HG02588 (cell line): ENCODE measurements at regions not wholly inside any gene's neighbourhood (a gene's known extent, or its start where the extent isn't known, plus 50 kb on each side); places are given as distances from the start of the nearest gene placed in this dataset.

Experiments used
- ATAC-seq: cut with Tn5 transposase; IDR thresholded peaks from one replicate; pipeline ENCODE4 v1.9.1; 2021; ENCODE audit warnings: mild to moderate bottlenecking, moderate library complexity; ENCODE audit not compliant: unreplicated experiment

- ATAC-seq, result no peak
Observed at GRCh38 chr4:63644396-63644795, 764.9 kb downstream of the TECRL start.

- no peak for ATAC-seq
Observed at GRCh38 chr4:63637270-63637669, 772.0 kb downstream of the TECRL start.

GRCh38 chr4:63632858-63633257 lies 776.4 kb downstream of the TECRL start:
- no peak for ATAC-seq

DNA sequence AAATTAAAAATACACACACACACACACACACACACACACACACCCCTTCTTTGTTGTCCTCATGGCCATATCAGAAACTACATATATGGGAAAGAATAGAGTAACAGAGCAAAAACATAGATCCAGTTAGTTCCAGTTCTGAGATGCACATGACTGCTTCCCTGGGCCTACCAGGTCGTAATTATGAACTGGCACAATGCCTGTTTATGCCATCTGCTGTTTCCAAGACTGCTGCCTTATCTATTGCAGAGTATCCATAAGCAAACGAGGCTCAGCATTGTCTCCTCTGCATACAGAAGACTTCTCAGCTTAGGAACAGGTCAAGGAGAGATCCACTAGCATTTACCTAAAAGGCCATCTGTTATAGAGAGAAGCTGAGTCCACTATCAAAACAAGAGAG lies 789.0 kb downstream of the TECRL start:
- no peak for ATAC-seq

DNA sequence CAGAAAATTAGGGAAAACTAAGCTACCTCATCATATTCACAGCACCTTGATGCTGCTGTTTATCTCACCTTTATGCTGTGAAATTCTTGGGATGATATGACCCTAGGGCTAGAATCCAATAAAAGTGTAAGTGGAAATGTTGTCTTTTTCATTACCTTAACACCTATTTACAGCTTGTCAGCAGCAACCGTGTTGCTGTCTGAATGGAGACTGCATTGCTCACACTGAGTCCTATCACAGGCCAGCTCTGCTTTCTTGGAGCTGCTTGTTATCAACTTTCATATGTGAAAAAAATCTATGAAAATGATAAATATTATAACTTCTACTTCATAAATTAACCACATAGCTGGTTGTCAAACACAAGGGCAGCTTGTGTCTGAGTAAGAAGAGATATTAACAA lies 789.5 kb downstream of the TECRL start:
- ATAC-seq, result no peak

GRCh38 chr4:63618883-63619718 lies 790.1 kb downstream of the TECRL start:
- no peak for ATAC-seq

DNA sequence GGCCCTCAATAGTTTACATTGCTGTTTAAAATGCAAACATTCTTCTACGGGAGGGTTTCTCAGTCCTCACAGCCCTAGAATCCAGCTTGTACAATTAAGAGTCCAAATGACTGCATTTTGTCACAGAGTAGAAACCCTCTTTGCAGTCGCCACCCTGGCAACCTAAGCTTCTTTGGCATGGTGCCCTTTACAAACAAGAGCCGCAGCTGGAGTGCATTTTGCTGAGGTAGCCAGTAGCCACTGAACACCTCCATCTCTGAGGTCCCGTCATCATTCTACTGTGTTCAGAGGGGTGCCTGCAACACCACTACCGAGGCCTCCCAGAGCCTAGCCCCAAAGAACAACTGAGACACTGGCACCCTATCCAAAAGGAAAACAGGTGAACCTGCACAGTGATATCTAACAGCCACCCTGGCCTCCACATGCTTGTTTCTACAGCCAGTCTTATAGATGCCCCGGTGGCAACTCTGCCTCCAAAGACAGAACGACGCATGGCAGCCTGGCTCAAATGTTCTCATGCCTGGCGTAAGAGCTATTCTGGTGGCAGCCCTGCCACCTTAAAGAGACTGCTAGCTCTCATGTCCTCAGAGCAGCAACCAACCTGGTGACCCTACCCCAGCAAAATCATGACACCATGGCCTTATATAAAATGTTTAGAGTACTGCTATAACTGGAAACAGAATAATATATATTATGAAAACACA lies 801.9 kb downstream of the TECRL start:
- ATAC-seq, result no peak

GRCh38 chr4:63589796-63590195 lies 819.5 kb downstream of the TECRL start:
- no peak for ATAC-seq

DNA sequence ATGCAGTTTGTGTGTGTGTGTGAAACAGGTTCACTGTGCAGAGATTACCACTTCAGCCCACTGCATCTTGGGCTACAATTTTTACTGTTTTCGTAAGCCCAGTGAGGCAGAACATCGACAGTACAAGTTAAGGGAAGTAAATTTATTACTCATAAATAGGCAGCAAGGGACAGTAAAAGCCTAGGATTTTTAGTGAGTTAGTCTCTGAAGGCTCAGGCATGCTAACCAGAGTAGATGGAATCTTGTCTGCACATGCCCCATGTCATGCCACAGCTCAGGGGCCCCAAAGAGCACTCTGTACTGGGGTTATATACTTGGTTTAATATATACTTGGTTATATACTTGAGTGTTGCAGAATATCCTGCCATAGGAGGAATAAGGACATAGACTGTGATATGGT lies 825.7 kb downstream of the TECRL start:
- no peak for ATAC-seq

- no peak for ATAC-seq
Observed at GRCh38 chr4:63583007-63583406, 826.2 kb downstream of the TECRL start.

- no peak for ATAC-seq
Observed at GRCh38 chr4:63580796-63581475, 828.3 kb downstream of the TECRL start.

DNA sequence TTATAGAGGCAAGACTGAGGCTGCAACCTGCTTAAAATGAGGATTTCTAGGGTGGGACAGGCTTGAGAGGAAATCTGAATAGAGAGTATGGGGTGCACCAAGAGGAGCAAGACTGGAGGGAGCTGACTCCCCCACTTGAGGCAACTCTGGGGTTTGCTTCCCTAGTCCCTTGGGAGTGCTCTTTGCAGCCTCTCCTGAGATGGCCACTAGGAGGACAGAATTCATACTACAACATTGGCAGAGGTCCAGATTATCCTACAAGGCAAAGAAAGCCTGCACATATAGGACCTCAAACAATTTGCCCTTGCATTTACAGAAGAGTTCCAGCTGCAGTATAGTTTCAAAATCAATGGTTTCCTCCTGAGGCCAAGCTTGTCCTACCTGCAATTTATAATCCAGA lies 830.9 kb downstream of the TECRL start:
- no peak for ATAC-seq

DNA sequence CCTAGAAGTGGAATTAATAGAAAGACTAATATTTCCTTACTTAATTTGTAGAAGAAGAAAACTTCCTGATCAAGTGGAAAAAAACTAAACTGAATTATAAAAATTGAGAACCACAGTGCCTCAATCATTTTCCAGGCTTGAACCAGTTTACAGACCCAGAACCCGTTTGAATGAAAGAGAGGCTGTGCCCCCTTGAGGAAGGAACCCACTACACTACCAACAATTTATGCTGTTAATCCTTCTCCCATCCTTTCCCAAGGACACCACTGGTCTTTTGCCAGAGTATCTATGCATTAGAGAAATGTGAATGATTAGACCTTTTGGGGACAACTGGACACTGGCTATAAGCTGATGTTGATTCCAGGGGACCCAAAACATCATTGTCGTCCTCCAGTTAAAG lies 842.6 kb downstream of the TECRL start:
- no peak for ATAC-seq

GRCh38 chr4:63563288-63564014 lies 845.8 kb downstream of the TECRL start:
- no peak for ATAC-seq

DNA sequence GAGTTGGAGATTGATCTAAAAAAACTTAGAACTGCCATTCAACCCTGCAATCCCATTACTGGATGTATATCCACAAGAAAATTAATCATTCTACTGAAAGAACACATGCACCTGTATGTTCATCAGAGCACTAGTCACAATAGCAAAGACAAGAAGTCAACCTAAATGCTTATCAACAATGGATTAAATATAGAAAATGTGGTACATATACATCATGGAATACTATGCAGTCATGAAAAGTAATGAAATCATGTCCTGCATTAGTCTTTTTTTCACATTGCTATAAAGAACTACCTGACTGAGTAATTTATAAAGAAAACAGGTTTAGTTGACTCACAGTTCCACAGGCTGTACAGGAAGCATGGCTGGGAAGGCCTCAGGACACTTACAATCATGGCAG lies 850.5 kb downstream of the TECRL start:
- ATAC-seq, result no peak

DNA sequence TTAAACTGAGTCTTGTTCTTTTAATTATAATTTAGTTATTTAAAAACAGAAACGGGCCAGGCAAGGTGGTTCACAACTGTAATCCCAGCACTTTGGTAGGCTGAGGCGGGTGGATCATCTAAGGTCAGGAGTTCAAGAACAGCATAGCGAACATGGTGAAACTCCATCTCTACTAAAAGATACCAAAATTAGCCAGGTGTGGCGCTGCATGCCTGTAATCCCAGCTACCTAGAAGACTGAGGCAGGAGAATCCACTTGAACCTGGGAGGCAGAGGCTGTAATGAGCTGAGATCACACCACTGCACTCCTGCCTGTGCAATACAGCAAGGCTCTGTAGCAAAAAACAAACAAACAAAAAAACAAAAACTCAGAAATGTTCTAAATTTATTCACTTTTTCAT lies 852.9 kb downstream of the TECRL start:
- ATAC-seq, result no peak

DNA sequence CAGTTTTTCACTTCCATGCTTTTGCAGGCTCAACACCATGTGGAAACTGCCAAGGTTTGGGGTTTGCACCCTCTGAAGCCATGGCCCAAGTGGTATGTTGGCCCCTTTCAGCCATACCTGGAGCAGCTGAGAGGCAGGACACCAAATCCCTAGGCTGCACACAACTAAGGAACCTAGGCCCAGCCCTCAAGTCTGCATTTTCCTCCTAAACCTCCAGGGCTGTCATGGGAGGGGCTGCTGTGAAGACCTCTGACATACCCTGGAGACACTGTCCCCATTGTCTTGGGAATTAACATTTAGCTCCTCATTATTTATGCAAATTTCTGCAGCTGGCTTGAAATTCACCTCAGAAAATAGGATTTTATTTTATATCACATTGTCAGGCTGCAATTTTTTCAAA lies 856.1 kb downstream of the TECRL start:
- no peak for ATAC-seq

DNA sequence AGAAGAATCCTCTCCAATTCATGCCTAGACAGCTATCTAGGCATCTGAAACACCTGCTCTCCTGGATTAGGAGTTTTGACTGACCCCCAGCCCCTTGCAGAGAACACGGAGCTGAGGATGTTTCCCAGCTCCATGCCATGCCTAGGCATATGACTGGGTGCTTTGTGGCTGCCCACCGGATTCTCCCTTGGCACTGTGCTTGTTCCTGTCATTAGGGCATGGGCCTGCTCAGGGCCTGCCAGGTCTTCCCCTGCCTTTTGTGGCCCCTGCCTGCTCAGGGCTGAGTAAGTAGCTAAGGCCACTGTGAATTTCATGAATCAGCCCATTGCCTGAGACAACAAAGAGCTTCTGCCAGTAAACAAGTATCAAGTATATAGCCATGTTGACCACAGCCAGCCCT lies 867.4 kb downstream of the TECRL start:
- no peak for ATAC-seq

DNA sequence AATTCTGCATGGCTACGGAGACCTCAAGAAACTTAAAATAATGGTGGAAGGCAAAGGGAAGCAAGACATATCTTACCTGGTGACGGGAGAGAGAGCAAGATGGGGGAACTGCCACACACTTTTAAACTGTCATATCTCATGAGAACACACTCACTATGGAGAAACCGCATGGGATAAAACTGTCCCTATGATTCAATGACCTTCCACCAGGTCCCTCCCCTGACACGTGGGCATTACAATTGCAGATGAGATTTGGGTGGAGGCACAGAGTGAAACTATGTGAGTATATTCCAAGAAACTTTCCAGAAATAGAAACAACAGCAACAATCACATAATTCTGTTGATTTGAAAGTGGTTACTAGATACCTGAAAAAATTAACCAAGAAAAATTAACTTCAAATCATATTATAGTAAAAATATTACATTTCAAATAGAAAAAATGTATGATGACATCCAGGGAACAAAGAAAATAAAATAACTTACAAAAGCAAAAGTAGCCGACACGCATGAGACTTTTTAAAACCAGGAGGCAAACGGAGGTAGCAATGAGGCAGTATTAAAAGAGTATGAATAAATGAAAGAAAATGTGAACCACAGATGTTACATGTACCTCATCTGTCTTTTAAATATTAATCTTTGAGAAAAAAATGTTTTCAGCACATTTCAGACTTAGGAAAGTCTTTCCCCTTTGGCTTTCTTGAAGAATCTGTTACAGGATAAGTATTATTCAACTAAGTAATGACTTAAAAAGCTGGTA lies 879.5 kb downstream of the TECRL start:
- ATAC-seq, result no peak

DNA sequence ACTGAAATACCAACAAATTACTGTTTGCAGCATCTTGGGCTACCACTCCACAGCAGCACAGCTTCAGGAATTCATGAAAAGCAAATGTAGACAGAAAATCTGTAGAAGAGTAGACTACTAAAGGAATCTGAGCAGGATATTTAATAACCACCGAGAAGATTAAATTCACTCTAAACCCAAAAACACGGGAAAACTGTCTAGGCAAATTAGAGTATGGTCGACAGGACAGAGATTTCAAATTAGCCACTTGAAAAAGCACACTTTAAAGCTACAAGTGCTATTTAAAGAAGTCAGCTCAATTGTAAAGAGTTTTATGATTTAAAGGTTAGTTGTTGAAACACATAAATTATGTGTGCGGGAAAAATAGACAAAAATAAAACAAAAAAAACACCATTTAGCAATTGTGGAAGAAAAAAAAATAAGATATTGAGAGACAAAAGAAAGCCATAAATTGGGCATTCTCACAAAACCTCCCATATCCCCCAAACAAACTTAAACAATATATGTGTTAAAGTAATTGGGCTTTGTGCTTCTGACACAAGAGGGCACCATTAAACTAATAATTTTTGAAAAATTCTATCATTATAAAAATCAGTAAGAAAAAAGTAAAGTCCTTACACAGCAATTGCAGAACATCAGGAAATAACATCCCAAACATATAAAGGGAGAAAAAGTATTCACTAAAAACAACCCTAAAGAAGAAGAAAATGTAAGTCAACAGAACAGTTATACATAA lies 880.8 kb downstream of the TECRL start:
- no peak for ATAC-seq
